OCI-LY1 (cell line): ENCODE measurements at regions not wholly inside any gene's neighbourhood (a gene's known extent, or its start where the extent isn't known, plus 50 kb on each side); places are given as distances from the start of the nearest gene placed in this dataset.

Experiments used
- CTCF ChIP-seq: fragments of 200-600 bp; sonication (generic), shearing (Covaris generic); IDR thresholded peaks from 2 replicates; pipeline ENCODE4 v1.5.1; 2017; ENCODE audit warnings: mild to moderate bottlenecking, antibody characterized with exemption, low read length, moderate library complexity, mixed read lengths
- EZH2 ChIP-seq: fragments of 200-600 bp; sonication (generic), shearing (Covaris generic); IDR thresholded peaks from 2 replicates; pipeline ENCODE4 v1.8.0; 2017; ENCODE audit warnings: borderline replicate concordance, mixed run types, mild to moderate bottlenecking, antibody characterized with exemption, low read length, moderate library complexity, mixed read lengths

DNA sequence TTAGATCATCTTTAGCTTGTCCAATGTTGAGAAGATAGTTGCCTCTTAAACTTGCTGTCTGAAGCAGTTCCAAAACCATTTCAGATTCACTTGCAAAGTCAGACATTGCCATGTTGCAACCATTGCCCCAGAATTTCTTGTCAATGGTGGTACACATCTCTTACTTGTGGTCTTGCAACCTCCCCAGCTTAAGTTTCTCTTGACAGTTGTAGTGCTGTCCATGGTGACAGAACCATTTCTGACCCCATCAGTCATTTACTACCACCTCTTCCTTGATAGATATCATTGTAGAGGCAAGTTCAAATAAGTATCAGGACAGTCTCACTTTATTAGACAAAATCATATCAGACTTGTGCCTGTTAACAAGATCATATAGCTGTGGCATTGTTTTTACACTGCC is 407.2 kb upstream of the HNRNPA3 start:
- TF ChIP-seq CTCF (no peak), EZH2 (no peak)
